Natural killer cell (primary cell): ENCODE measurements at regions not wholly inside any gene's neighbourhood (a gene's known extent, or its start where the extent isn't known, plus 50 kb on each side); places are given as distances from the start of the nearest gene placed in this dataset.
"Not testable (repeated sequence)": the region's sequence is repeated elsewhere in the genome, so short reads cannot be mapped to it uniquely, and the experiment has no call there.

Experiments used
- ATAC-seq, 3 donors: fragments of 150-1000 bp in 2 of 3; fragments of 200-7000 bp in 1 of 3; cut with Tn5 transposase; 1 replicate in 1 of 3; 2 replicates in 2 of 3; pipeline ENCODE4 v1.10.0; 2021; ENCODE audit warnings: mild to moderate bottlenecking in 2 of 3, moderate library complexity in 2 of 3
- DNase-seq, 2 donors: peaks; one replicate each; pipeline versions ENCODE4 v3.0.0 to v3.0.0-alpha.2; 2013 to 2021; ENCODE audit warnings: mixed read lengths in 1 of 2
- H3K27ac ChIP-seq: one replicate; pipeline ENCODE4 v1.5.1; 2013; ENCODE audit warnings: mild to moderate bottlenecking, low read length
- H3K27me3 ChIP-seq: one replicate; pipeline ENCODE4 v1.6.1; 2013; ENCODE audit warnings: low read length; ENCODE audit not compliant: control insufficient read depth, insufficient read depth
- H3K36me3 ChIP-seq: one replicate; pipeline ENCODE4 v1.6.1; 2013; ENCODE audit warnings: low read length; ENCODE audit not compliant: control insufficient read depth, insufficient read depth
- H3K4me1 ChIP-seq: one replicate; pipeline ENCODE4 v1.6.1; 2013; ENCODE audit warnings: low read length; ENCODE audit not compliant: control insufficient read depth, insufficient read depth
- H3K4me3 ChIP-seq: one replicate; pipeline ENCODE4 v1.5.1; 2013; ENCODE audit warnings: low read length
- H3K9me3 ChIP-seq: one replicate; pipeline ENCODE4 v1.6.1; 2013; ENCODE audit warnings: low read length; ENCODE audit not compliant: control insufficient read depth, insufficient read depth
- H3K27ac Mint-ChIP-seq, 2 donors: one replicate each; pipeline ENCODE4 v1.8.0; 2022; ENCODE audit warnings: mild to moderate bottlenecking in 2 of 2, mixed read lengths in 2 of 2, moderate library complexity in 1 of 2
- H3K27me3 Mint-ChIP-seq, 2 donors: one replicate each; pipeline ENCODE4 v1.8.0; 2022; ENCODE audit warnings: low read depth in 2 of 2, mixed read lengths in 2 of 2
- H3K36me3 Mint-ChIP-seq: one replicate; pipeline ENCODE4 v1.8.0; 2022; ENCODE audit warnings: mixed read lengths
- H3K4me1 Mint-ChIP-seq, 2 donors: one replicate each; pipeline ENCODE4 v1.8.0; 2022; ENCODE audit warnings: mixed read lengths in 2 of 2
- H3K4me3 Mint-ChIP-seq: one replicate; pipeline ENCODE4 v1.8.0; 2022; ENCODE audit warnings: mild to moderate bottlenecking, moderate library complexity, mixed read lengths
- H3K9me3 Mint-ChIP-seq, 2 donors: one replicate each; pipeline ENCODE4 v1.8.0; 2022; ENCODE audit warnings: mixed read lengths in 2 of 2
- WGBS: methylation state at CpG from one replicate; pipeline ENCODE4 v1.1.7; 2013; ENCODE audit warnings: missing lambda C conversion rate; ENCODE audit not compliant: insufficient coverage; 5-methylcytosine and 5-hydroxymethylcytosine counted together
- intact Hi-C: fragments of 100-400 bp; cut with micrococcal nuclease; formaldehyde crosslinking; loops from one replicate; pipeline ENCODE4 v1.14.2; 2022
- TF ChIP-seq, protein P1 (sequence below): fragments of 200-600 bp; IDR thresholded peaks from one replicate; pipeline ENCODE4 v1.8.0; 2022; ENCODE audit warnings: antibody characterized with exemption

DNA sequence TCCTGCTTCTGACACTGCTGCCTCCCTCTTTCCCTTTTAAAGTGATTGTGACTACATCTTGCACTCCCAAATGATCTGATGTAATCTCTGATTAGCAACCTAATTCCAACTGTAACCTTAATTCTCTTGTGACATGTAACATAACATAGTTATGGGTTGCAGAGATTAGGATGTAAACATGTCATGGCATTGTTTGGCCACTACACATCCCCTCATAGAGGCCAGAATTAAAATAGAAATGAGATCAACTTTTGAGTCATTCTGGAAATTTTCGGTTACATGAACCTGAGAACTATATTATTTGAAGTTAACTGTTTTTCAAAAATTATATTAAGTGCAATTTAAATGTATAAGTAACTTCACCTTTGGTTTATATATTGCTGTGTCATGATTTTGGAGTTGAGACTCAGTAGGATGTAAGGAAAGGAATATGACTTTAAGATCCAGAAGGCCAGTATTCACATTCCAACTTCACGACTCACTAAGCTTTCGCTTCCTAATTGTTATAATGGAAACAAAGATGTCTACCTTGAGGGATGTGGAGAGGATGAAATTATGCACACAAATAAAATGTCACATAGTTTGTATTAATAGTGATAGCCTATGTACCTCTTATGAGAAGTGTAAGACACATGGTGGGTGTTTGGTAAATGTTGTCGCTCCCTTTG is 611.9 kb upstream of the MAP3K7 start:
- ATAC-seq (no peak), DNase-seq (no peak)
- H3K36me3 ChIP-seq: no peaks in the 10 kb centered on the region
- Mint-ChIP-seq H3K4me3 (no peak overlapping the region), H3K9me3 (peaks cover 5 to 6% of the 10 kb centered on the region in 2 donors), H3K4me1 (no peaks in the 10 kb centered on the region), H3K27me3 (no peaks in the 10 kb centered on the region), H3K36me3 (no peaks in the 10 kb centered on the region), H3K27ac (no peak overlapping the region)
- H3K27ac ChIP-seq: no peak overlapping the region
- H3K4me1 ChIP-seq: no peaks in the 10 kb centered on the region
- H3K4me3 ChIP-seq: no peak overlapping the region
- intact Hi-C loops: no loop called here
- 100% methylated on average over 1 of the region's 4 CpGs for WGBS
- TF ChIP-seq, protein P1, sequence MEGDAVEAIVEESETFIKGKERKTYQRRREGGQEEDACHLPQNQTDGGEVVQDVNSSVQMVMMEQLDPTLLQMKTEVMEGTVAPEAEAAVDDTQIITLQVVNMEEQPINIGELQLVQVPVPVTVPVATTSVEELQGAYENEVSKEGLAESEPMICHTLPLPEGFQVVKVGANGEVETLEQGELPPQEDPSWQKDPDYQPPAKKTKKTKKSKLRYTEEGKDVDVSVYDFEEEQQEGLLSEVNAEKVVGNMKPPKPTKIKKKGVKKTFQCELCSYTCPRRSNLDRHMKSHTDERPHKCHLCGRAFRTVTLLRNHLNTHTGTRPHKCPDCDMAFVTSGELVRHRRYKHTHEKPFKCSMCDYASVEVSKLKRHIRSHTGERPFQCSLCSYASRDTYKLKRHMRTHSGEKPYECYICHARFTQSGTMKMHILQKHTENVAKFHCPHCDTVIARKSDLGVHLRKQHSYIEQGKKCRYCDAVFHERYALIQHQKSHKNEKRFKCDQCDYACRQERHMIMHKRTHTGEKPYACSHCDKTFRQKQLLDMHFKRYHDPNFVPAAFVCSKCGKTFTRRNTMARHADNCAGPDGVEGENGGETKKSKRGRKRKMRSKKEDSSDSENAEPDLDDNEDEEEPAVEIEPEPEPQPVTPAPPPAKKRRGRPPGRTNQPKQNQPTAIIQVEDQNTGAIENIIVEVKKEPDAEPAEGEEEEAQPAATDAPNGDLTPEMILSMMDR: no peak
- H3K9me3 ChIP-seq: no peaks in the 10 kb centered on the region
- no peaks in the 10 kb centered on the region for H3K27me3 ChIP-seq

DNA sequence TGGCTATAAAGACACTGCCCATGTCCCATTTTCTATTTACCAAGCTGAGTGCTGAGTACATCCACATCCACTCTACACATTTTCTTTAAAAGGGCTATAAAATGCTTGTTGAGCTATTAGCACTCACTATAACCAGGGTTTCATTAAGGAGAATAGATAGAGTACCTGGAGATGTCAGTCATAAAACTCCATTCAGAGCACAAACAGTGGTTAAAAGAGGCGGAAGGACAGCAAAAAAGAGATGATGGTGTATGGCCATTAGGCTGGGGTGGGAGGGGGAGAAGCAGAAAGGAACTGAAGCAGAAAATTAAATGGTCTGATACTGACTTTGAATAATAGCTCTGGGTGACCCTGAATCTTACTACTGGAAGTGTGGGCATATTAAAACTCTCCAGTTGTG is 609.9 kb upstream of the MAP3K7 start:
- H3K27ac ChIP-seq: no peak overlapping the region
- H3K4me3 Mint-ChIP-seq: no peak overlapping the region
- no peaks in the 10 kb centered on the region for H3K9me3 ChIP-seq
- no peak overlapping the region for H3K27ac Mint-ChIP-seq
- no peaks in the 10 kb centered on the region for H3K27me3 ChIP-seq
- H3K27me3 Mint-ChIP-seq: no peaks in the 10 kb centered on the region
- DNase-seq: no peak
- TF ChIP-seq, protein P1: no peak
- H3K36me3 Mint-ChIP-seq: no peaks in the 10 kb centered on the region
- no peak for ATAC-seq
- no peaks in the 10 kb centered on the region for H3K4me1 ChIP-seq
- WGBS: 83% methylated on average over 1 of the region's 1 CpG
- no peaks in the 10 kb centered on the region for H3K36me3 ChIP-seq
- intact Hi-C loops: no loop called here
- peaks cover 4 to 13% of the 10 kb centered on the region in 2 donors for H3K9me3 Mint-ChIP-seq
- H3K4me1 Mint-ChIP-seq: no peaks in the 10 kb centered on the region
- H3K4me3 ChIP-seq: no peak overlapping the region

DNA sequence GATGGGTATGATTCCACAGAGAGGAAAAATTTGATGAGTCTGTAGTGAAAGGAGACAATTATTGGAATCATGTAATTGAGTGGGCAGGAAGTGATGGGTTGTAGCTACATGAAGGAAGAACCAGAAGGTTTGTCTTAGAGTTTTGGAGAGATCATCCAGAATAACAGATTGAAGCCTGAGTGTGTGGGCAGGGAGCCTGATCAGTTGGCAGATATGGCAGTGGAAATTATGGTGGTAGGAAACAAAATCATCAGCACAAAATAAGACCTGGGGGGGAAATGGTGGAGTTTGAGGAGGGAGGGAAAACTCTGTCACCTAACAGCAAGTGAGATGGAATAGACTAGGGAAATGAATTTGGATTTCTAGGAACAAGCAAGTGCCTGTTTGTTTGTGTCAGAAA is 606.6 kb upstream of the MAP3K7 start:
- no peak overlapping the region for H3K27ac ChIP-seq
- ATAC-seq (no peak), DNase-seq (no peak)
- H3K27ac Mint-ChIP-seq: no peak overlapping the region
- no peaks in the 10 kb centered on the region for H3K4me1 ChIP-seq
- peaks cover 16 to 24% of the 10 kb centered on the region in 2 donors for H3K9me3 Mint-ChIP-seq
- no peaks in the 10 kb centered on the region for H3K27me3 ChIP-seq
- H3K27me3 Mint-ChIP-seq: no peaks in the 10 kb centered on the region
- no peaks in the 10 kb centered on the region for H3K4me1 Mint-ChIP-seq
- no peaks in the 10 kb centered on the region for H3K36me3 ChIP-seq
- TF ChIP-seq, protein P1: no peak
- H3K4me3 Mint-ChIP-seq: no peak overlapping the region
- intact Hi-C loops: no loop called here
- no peaks in the 10 kb centered on the region for H3K9me3 ChIP-seq
- H3K36me3 Mint-ChIP-seq: no peaks in the 10 kb centered on the region
- H3K4me3 ChIP-seq: no peak overlapping the region

DNA sequence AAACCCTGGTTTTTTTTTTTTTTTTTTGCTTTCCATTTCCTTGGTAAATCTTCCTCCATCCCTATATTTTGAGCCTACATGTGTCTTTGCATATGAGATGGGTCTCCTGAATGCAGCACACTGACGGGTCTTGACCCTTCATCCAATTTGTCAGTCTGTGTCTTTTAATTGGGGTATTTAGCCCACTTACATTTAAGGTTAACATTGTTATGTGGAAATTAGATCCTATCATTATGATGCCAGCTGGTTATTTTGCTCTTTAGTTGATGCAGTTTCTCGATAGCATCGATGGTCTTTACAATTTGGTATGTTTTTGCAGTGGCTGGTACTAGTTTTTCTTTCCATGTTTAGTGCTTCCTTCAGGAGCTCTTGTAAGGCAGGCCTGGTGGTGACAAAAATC is 603.2 kb upstream of the MAP3K7 start:
- H3K27me3 Mint-ChIP-seq, H3K4me3 ChIP-seq, H3K27ac ChIP-seq, H3K4me1 Mint-ChIP-seq, H3K9me3 ChIP-seq, H3K27ac Mint-ChIP-seq, H3K36me3 ChIP-seq, intact Hi-C loops, ATAC-seq, H3K4me3 Mint-ChIP-seq, H3K36me3 Mint-ChIP-seq, H3K4me1 ChIP-seq, H3K27me3 ChIP-seq, DNase-seq: not testable (repeated sequence)
- 89% methylated on average over 2 of the region's 3 CpGs for WGBS
- H3K9me3 Mint-ChIP-seq: peaks cover 16 to 27% of the 10 kb centered on the region in 2 donors
